Caco-2 (cell line): ENCODE measurements at regions not wholly inside any gene's neighbourhood (a gene's known extent, or its start where the extent isn't known, plus 50 kb on each side); places are given as distances from the start of the nearest gene placed in this dataset.
"Not testable (repeated sequence)": the region's sequence is repeated elsewhere in the genome, so short reads cannot be mapped to it uniquely, and the experiment has no call there.

Experiments used
- BruUV-seq: library from RNA; stranded (reverse); fragments of 400-500 nt; replicated peaks from 2 replicates; lab custom pipeline; 2021; lab: Mats Ljungman, UMichigan
- CTCF ChIA-PET: fragments of 300-600 bp; sonication (Branson Sonifier 250); formaldehyde crosslinking; loops from one replicate; lab custom pipeline; 2022; ENCODE audit warnings: antibody characterized with exemption; lab: Charles Lee
- POLR2A ChIA-PET: fragments of 300-600 bp; sonication (Branson Sonifier 250); formaldehyde crosslinking; loops from one replicate; lab custom pipeline; 2022; ENCODE audit warnings: antibody characterized with exemption; lab: Charles Lee
- DNase-seq, 2 experiments: peaks; one replicate each; pipeline versions ENCODE4 v3.0.0 to v3.0.0-alpha.2; 2020 to 2022
- H3K27me3 ChIP-seq: replicated peaks from 2 replicates; pipeline ENCODE4 v1.6.0; 2011; ENCODE audit warnings: low read length; ENCODE audit not compliant: control insufficient read depth, insufficient read depth
- H3K36me3 ChIP-seq: 2 replicates; pipeline ENCODE4 v1.5.1; 2011; ENCODE audit warnings: low read length; ENCODE audit not compliant: control insufficient read depth, insufficient read depth
- H3K4me1 ChIP-seq: fragments of 250-450 bp; sonication (Bioruptor Pico); 2 replicates; pipeline ENCODE4 v1.5.1; 2020; ENCODE audit warnings: mild to moderate bottlenecking
- H3K4me3 ChIP-seq: 2 replicates; pipeline ENCODE4 v1.5.1; 2011; ENCODE audit warnings: low read depth, mild to moderate bottlenecking, control low read depth, low read length
- H3K9me3 ChIP-seq: fragments of 250-450 bp; sonication (Bioruptor Pico); 2 replicates; pipeline ENCODE4 v1.5.1; 2020; ENCODE audit warnings: mild to moderate bottlenecking, moderate library complexity
- H3K27ac Mint-ChIP-seq: one replicate; pipeline ENCODE4 v1.8.0; 2022; ENCODE audit warnings: mixed read lengths; ENCODE audit not compliant: unreplicated experiment
- H3K27me3 Mint-ChIP-seq: one replicate; pipeline ENCODE4 v1.8.0; 2022; ENCODE audit warnings: mixed read lengths; ENCODE audit not compliant: insufficient read depth, unreplicated experiment
- H3K36me3 Mint-ChIP-seq: one replicate; pipeline ENCODE4 v1.8.0; 2022; ENCODE audit warnings: mild to moderate bottlenecking, mixed read lengths; ENCODE audit not compliant: insufficient read depth, unreplicated experiment
- H3K4me1 Mint-ChIP-seq: one replicate; pipeline ENCODE4 v1.8.0; 2022; ENCODE audit warnings: low read depth, mixed read lengths; ENCODE audit not compliant: unreplicated experiment
- H3K4me3 Mint-ChIP-seq: one replicate; pipeline ENCODE4 v1.8.0; 2022; ENCODE audit warnings: mild to moderate bottlenecking, moderate library complexity, mixed read lengths; ENCODE audit not compliant: unreplicated experiment
- H3K9me3 Mint-ChIP-seq: one replicate; pipeline ENCODE4 v1.8.0; 2022; ENCODE audit warnings: mixed read lengths; ENCODE audit not compliant: unreplicated experiment
- intact Hi-C: fragments of 100-400 bp; cut with micrococcal nuclease; formaldehyde crosslinking; loops from one replicate; pipeline ENCODE4 v1.10.0; 2022; ENCODE audit not compliant: unreplicated experiment
- TF ChIP-seq, protein P1 (sequence below), 2 experiments: fragments of 200-600 bp in 1 of 2; IDR thresholded peaks; 1 replicate in 1 of 2; 2 replicates in 1 of 2; pipeline versions ENCODE4 v1.5.1 to v1.8.0; 2011 to 2022; ENCODE audit warnings: antibody characterized with exemption in 1 of 2, control low read depth in 1 of 2, inconsistent platforms in 1 of 2, low read depth in 1 of 2, low read length in 1 of 2, mild to moderate bottlenecking in 1 of 2, moderate library complexity in 1 of 2; ENCODE audit not compliant: insufficient read depth in 1 of 2, severe bottlenecking in 1 of 2, unreplicated experiment in 1 of 2

DNA sequence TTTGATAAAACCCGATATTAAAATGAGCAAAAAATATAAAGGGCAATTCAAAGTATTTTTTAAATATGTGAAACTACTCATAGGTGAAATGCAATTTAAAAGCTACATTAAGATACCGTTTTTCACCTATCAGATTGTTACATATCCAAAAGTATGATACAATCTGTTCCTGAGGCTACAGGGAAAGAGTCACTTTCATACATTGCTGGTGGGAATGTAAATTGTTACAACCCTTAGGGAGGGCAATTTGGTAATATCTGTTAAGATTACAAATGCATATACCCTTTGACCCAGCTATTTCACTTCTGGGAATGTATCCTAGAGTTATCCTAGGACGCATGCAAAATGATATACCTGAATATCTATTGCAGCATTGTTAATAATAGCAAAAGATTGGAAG is 132.1 kb downstream of the BLID start:
- ChIA-PET POLR2A (no interaction called here), CTCF (interaction anchor here (0.6 to 0.7 kb wide), 2 partner anchors 13 to 1609 kb away, joined by 5 read pairs; no protein-coding TSS in a partner anchor)
- intact Hi-C loops, result no loop called here
- H3K4me1 Mint-ChIP-seq, result no peaks in the 10 kb centered on the region
- H3K4me3 Mint-ChIP-seq, result no peak overlapping the region
- BruUV-seq, result no TSS peak
- H3K36me3 Mint-ChIP-seq, result no peaks in the 10 kb centered on the region
- no peak for DNase-seq
- H3K27ac Mint-ChIP-seq, result no peak overlapping the region
- Histone ChIP-seq H3K27me3 (no peaks in the 10 kb centered on the region), H3K36me3 (no peaks in the 10 kb centered on the region), H3K4me3 (no peak overlapping the region), H3K9me3 (no peaks in the 10 kb centered on the region), H3K4me1 (no peaks in the 10 kb centered on the region)
- H3K9me3 Mint-ChIP-seq, result no peaks in the 10 kb centered on the region
- peaks cover 16% of the 10 kb centered on the region for H3K27me3 Mint-ChIP-seq
- TF ChIP-seq, protein P1, sequence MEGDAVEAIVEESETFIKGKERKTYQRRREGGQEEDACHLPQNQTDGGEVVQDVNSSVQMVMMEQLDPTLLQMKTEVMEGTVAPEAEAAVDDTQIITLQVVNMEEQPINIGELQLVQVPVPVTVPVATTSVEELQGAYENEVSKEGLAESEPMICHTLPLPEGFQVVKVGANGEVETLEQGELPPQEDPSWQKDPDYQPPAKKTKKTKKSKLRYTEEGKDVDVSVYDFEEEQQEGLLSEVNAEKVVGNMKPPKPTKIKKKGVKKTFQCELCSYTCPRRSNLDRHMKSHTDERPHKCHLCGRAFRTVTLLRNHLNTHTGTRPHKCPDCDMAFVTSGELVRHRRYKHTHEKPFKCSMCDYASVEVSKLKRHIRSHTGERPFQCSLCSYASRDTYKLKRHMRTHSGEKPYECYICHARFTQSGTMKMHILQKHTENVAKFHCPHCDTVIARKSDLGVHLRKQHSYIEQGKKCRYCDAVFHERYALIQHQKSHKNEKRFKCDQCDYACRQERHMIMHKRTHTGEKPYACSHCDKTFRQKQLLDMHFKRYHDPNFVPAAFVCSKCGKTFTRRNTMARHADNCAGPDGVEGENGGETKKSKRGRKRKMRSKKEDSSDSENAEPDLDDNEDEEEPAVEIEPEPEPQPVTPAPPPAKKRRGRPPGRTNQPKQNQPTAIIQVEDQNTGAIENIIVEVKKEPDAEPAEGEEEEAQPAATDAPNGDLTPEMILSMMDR (IDR thresholded peaks at IDR 0.05; ENCODE audit: insufficient read depth in 1 of 2, low read depth in 1 of 2, low read length in 1 of 2, severe bottlenecking in 1 of 2, unreplicated experiment in 1 of 2), result no peak

GRCh38 chr11:121977914-121978313 is 138.1 kb downstream of the BLID start:
- peaks cover 30% of the 10 kb centered on the region for H3K27me3 Mint-ChIP-seq
- H3K27ac Mint-ChIP-seq, H3K4me3 Mint-ChIP-seq, H3K36me3 ChIP-seq, CTCF ChIA-PET, POLR2A ChIA-PET, H3K4me3 ChIP-seq, H3K4me1 ChIP-seq, H3K9me3 ChIP-seq, intact Hi-C loops, H3K36me3 Mint-ChIP-seq, H3K27me3 ChIP-seq, BruUV-seq, DNase-seq, H3K4me1 Mint-ChIP-seq: not testable (repeated sequence)
- H3K9me3 Mint-ChIP-seq, result peaks cover 19% of the 10 kb centered on the region

- intact Hi-C loops, result no loop called here
- Histone ChIP-seq H3K4me1 (no peaks in the 10 kb centered on the region), H3K4me3 (no peak overlapping the region), H3K27me3 (no peaks in the 10 kb centered on the region), H3K9me3 (no peaks in the 10 kb centered on the region), H3K36me3 (no peaks in the 10 kb centered on the region)
- no peaks in the 10 kb centered on the region for H3K36me3 Mint-ChIP-seq
- no peak overlapping the region for H3K4me3 Mint-ChIP-seq
- H3K9me3 Mint-ChIP-seq, result no peaks in the 10 kb centered on the region
- TF ChIP-seq, protein P1 (IDR thresholded peaks at IDR 0.05; ENCODE audit: insufficient read depth in 1 of 2, low read depth in 1 of 2, low read length in 1 of 2, severe bottlenecking in 1 of 2, unreplicated experiment in 1 of 2), result no peak
- ChIA-PET POLR2A (no interaction called here), CTCF (no interaction called here)
- no peaks in the 10 kb centered on the region for H3K4me1 Mint-ChIP-seq
- H3K27ac Mint-ChIP-seq, result no peak overlapping the region
- BruUV-seq, result no TSS peak
- no peak for DNase-seq
- peaks cover 14% of the 10 kb centered on the region for H3K27me3 Mint-ChIP-seq
Measured at GRCh38 chr11:121968638-121969037, 147.4 kb downstream of the BLID start.
